ENCODE measurements at regions not wholly inside any gene's neighbourhood (a gene's known extent, or its start where the extent isn't known, plus 50 kb on each side); places are given as distances from the start of the nearest gene placed in this dataset.

GRCh38 chr1:114231301-114231700, 77.6 kb upstream of the SYT6 start:
- Histone ChIP-seq H3K27me3 (ENCODE audit: control insufficient read depth, insufficient read depth, low read length) (peaks cover 7% of the 10 kb centered on the region), H3K4me3 (ENCODE audit: low read depth, low read length) (no peak overlapping the region), H3K36me3 (ENCODE audit: control insufficient read depth, insufficient read depth, low read length) (no peaks in the 10 kb centered on the region)
- no peak for DNase-seq (ENCODE audit: low read depth)
- TF ChIP-seq CTCF (IDR thresholded peaks at IDR 0.05; ENCODE audit: insufficient read depth, low read length, poor library complexity, severe bottlenecking), result no peak

DNA sequence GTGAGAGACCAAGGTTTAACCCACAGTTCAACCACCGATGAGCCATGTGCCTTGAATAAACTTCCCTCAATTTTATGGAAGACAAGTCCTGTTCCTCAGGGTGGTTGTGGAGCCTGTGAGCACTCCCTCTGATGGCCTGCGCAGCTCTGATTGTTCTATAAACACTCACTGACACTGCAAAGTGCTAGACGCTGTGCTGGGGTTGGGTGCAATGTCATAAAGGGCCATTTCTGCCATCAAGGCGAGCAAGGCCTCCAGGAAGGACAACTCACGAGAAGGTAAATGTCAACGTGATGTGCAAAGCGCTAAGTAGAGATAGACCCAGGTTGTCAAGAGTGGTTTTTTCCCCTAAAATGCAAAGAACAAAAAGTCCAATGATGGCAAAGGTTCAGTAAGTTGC, 75.7 kb upstream of the SYT6 start:
- peaks cover 7% of the 10 kb centered on the region for H3K27me3 ChIP-seq (ENCODE audit: control insufficient read depth, insufficient read depth, low read length)
- H3K36me3 ChIP-seq (ENCODE audit: control insufficient read depth, insufficient read depth, low read length), result no peaks in the 10 kb centered on the region
- TF ChIP-seq CTCF (IDR thresholded peaks at IDR 0.05; ENCODE audit: insufficient read depth, low read length, poor library complexity, severe bottlenecking), result no peak
- H3K4me3 ChIP-seq (ENCODE audit: low read depth, low read length), result no peak overlapping the region
- no peak for DNase-seq (ENCODE audit: low read depth)

DNA sequence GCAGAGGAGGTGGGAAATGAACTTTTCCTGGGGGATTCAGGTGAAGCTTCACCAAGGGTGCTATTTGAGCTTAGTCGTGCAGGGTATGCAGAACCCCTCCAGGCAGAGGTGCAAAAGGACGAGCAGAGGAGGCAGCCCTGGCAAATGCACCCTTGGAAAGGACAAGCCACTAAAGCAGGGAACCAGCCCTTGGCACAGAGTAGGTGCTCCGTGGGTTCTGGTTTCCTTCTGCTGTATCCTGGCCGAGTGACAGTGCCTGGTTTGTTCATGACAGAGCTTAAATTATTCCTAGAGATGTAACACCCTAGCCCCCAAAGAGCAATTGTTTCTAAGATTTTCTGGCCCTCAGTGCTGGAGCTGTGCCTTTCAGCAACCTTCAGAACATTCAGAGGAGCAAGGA, 73.4 kb upstream of the SYT6 start:
- Histone ChIP-seq H3K27me3 (ENCODE audit: control insufficient read depth, insufficient read depth, low read length) (peaks cover 7% of the 10 kb centered on the region), H3K4me3 (ENCODE audit: low read depth, low read length) (no peak overlapping the region), H3K36me3 (ENCODE audit: control insufficient read depth, insufficient read depth, low read length) (no peaks in the 10 kb centered on the region)
- no peak for DNase-seq (ENCODE audit: low read depth)
- no peak for TF ChIP-seq CTCF (IDR thresholded peaks at IDR 0.05; ENCODE audit: insufficient read depth, low read length, poor library complexity, severe bottlenecking)

GRCh38 chr1:114224196-114224907, 70.7 kb upstream of the SYT6 start:
- H3K4me3 ChIP-seq (ENCODE audit: low read depth, low read length), result no peak overlapping the region
- H3K36me3 ChIP-seq (ENCODE audit: control insufficient read depth, insufficient read depth, low read length), result no peaks in the 10 kb centered on the region
- DNase-seq (ENCODE audit: low read depth), result no peak
- H3K27me3 ChIP-seq (ENCODE audit: control insufficient read depth, insufficient read depth, low read length), result peaks cover 5% of the 10 kb centered on the region
- TF ChIP-seq CTCF (IDR thresholded peaks at IDR 0.05; ENCODE audit: insufficient read depth, low read length, poor library complexity, severe bottlenecking), result no peak

DNA sequence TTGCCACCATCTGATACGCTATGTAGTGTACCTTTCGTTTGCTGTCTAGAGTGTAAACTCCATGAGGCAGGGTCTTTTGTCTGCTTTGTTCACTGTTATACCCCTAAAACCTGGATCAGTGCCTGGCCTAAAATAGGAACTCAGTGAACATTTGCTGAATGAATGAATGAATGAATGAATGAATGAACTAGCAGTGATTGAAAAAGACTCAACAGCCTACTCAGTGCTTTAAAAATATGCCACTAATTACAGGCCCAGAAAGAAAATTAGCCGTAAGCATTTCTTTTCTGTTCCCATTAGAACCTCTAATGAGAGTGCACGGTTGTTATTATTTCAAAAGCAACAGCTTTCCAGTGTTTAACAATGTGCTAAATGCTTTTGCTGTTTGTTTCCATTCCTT, 69.3 kb upstream of the SYT6 start:
- Histone ChIP-seq H3K4me3 (ENCODE audit: low read depth, low read length) (no peak overlapping the region), H3K36me3 (ENCODE audit: control insufficient read depth, insufficient read depth, low read length) (no peaks in the 10 kb centered on the region), H3K27me3 (ENCODE audit: control insufficient read depth, insufficient read depth, low read length) (peaks cover 5% of the 10 kb centered on the region)
- no peak for TF ChIP-seq CTCF (IDR thresholded peaks at IDR 0.05; ENCODE audit: insufficient read depth, low read length, poor library complexity, severe bottlenecking)
- DNase-seq (ENCODE audit: low read depth), result no peak
